ENCODE measurements at regions not wholly inside any gene's neighbourhood (a gene's known extent, or its start where the extent isn't known, plus 50 kb on each side); places are given as distances from the start of the nearest gene placed in this dataset.

DNA sequence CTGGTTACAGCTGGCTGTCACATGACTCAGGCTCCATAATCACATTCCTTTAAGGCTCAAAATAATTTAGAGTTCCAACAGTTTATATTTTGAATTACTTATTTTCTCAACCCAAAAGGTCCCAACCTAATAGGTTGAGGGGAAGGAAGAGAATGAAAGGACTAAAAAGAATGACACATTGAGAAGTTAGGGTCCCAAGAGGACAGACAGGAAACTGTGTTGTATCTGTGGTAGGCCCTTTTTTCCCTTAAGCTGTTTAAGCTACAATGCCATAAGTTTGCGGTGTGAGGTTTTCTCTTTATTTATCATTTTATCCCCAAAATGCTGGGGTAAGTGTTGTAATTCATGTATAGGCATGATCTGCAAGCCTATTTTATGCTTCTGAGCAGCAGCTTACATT lies 290.2 kb downstream of the ZNF674 start (continued):
- TF ChIP-seq, protein P1, sequence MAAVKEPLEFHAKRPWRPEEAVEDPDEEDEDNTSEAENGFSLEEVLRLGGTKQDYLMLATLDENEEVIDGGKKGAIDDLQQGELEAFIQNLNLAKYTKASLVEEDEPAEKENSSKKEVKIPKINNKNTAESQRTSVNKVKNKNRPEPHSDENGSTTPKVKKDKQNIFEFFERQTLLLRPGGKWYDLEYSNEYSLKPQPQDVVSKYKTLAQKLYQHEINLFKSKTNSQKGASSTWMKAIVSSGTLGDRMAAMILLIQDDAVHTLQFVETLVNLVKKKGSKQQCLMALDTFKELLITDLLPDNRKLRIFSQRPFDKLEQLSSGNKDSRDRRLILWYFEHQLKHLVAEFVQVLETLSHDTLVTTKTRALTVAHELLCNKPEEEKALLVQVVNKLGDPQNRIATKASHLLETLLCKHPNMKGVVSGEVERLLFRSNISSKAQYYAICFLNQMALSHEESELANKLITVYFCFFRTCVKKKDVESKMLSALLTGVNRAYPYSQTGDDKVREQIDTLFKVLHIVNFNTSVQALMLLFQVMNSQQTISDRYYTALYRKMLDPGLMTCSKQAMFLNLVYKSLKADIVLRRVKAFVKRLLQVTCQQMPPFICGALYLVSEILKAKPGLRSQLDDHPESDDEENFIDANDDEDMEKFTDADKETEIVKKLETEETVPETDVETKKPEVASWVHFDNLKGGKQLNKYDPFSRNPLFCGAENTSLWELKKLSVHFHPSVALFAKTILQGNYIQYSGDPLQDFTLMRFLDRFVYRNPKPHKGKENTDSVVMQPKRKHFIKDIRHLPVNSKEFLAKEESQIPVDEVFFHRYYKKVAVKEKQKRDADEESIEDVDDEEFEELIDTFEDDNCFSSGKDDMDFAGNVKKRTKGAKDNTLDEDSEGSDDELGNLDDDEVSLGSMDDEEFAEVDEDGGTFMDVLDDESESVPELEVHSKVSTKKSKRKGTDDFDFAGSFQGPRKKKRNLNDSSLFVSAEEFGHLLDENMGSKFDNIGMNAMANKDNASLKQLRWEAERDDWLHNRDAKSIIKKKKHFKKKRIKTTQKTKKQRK (IDR thresholded peaks at IDR 0.05; ENCODE audit: borderline replicate concordance, low read depth, low read length), result no peak
- no peak for TF ChIP-seq ZNF384 (IDR thresholded peaks at IDR 0.05; ENCODE audit: low read depth, low read length)
- TF ChIP-seq RBM39 (optimal IDR thresholded peaks at IDR 0.05; ENCODE audit: low read depth, low read length), result no peak
- TF ChIP-seq, protein P2, sequence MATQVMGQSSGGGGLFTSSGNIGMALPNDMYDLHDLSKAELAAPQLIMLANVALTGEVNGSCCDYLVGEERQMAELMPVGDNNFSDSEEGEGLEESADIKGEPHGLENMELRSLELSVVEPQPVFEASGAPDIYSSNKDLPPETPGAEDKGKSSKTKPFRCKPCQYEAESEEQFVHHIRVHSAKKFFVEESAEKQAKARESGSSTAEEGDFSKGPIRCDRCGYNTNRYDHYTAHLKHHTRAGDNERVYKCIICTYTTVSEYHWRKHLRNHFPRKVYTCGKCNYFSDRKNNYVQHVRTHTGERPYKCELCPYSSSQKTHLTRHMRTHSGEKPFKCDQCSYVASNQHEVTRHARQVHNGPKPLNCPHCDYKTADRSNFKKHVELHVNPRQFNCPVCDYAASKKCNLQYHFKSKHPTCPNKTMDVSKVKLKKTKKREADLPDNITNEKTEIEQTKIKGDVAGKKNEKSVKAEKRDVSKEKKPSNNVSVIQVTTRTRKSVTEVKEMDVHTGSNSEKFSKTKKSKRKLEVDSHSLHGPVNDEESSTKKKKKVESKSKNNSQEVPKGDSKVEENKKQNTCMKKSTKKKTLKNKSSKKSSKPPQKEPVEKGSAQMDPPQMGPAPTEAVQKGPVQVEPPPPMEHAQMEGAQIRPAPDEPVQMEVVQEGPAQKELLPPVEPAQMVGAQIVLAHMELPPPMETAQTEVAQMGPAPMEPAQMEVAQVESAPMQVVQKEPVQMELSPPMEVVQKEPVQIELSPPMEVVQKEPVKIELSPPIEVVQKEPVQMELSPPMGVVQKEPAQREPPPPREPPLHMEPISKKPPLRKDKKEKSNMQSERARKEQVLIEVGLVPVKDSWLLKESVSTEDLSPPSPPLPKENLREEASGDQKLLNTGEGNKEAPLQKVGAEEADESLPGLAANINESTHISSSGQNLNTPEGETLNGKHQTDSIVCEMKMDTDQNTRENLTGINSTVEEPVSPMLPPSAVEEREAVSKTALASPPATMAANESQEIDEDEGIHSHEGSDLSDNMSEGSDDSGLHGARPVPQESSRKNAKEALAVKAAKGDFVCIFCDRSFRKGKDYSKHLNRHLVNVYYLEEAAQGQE (IDR thresholded peaks at IDR 0.05; ENCODE audit: borderline replicate concordance), result no peak
- TF ChIP-seq, protein P2 (CRISPR knock-in tag; IDR thresholded peaks at IDR 0.05; ENCODE audit: low read depth), result no peak
- TF ChIP-seq, protein P3, sequence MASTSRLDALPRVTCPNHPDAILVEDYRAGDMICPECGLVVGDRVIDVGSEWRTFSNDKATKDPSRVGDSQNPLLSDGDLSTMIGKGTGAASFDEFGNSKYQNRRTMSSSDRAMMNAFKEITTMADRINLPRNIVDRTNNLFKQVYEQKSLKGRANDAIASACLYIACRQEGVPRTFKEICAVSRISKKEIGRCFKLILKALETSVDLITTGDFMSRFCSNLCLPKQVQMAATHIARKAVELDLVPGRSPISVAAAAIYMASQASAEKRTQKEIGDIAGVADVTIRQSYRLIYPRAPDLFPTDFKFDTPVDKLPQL (IDR thresholded peaks at IDR 0.05; ENCODE audit: extremely low read depth, insufficient read length), result no peak
- no peak for TF ChIP-seq CBX2 (IDR thresholded peaks at IDR 0.05; ENCODE audit: insufficient read depth, low read length, poor library complexity, severe bottlenecking)
- TF ChIP-seq CEBPG (CRISPR knock-in tag; IDR thresholded peaks at IDR 0.05), result no peak
- TF ChIP-seq CEBPG (tag; conservative IDR thresholded peaks at IDR 0.05 in 1 of 2, IDR thresholded peaks at IDR 0.05 in 1 of 2), result no peak
- TF ChIP-seq, protein P4, sequence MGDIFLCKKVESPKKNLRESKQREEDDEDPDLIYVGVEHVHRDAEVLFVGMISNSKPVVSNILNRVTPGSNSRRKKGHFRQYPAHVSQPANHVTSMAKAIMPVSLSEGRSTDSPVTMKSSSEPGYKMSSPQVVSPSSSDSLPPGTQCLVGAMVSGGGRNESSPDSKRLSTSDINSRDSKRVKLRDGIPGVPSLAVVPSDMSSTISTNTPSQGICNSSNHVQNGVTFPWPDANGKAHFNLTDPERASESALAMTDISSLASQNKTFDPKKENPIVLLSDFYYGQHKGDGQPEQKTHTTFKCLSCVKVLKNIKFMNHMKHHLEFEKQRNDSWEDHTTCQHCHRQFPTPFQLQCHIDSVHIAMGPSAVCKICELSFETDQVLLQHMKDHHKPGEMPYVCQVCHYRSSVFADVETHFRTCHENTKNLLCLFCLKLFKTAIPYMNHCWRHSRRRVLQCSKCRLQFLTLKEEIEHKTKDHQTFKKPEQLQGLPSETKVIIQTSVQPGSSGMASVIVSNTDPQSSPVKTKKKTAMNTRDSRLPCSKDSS (IDR thresholded peaks at IDR 0.05; ENCODE audit: low read depth, partially characterized antibody), result no peak
- TF ChIP-seq, protein P5, sequence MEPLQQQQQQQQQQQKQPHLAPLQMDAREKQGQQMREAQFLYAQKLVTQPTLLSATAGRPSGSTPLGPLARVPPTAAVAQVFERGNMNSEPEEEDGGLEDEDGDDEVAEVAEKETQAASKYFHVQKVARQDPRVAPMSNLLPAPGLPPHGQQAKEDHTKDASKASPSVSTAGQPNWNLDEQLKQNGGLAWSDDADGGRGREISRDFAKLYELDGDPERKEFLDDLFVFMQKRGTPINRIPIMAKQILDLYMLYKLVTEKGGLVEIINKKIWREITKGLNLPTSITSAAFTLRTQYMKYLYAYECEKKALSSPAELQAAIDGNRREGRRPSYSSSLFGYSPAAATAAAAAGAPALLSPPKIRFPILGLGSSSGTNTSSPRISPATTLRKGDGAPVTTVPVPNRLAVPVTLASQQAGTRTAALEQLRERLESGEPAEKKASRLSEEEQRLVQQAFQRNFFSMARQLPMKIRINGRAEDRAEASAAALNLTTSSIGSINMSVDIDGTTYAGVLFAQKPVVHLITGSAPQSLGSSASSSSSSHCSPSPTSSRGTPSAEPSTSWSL (CRISPR knock-in tag; IDR thresholded peaks at IDR 0.05; ENCODE audit: borderline replicate concordance), result no peak
- TF ChIP-seq HEY1 (CRISPR knock-in tag; IDR thresholded peaks at IDR 0.05; ENCODE audit: borderline replicate concordance), result no peak
